Large intestine (tissue), 3 donors: ENCODE measurements at regions not wholly inside any gene's neighbourhood (a gene's known extent, or its start where the extent isn't known, plus 50 kb on each side); places are given as distances from the start of the nearest gene placed in this dataset.
"Not testable (repeated sequence)": the region's sequence is repeated elsewhere in the genome, so short reads cannot be mapped to it uniquely, and the experiment has no call there.

ENCODE experiments used
- DNase-seq, 2 donors: peaks; one replicate each; pipeline versions ENCODE4 v3.0.0 to v3.0.0-alpha.2; 2013
- H3K27ac ChIP-seq: one replicate; pipeline ENCODE4 v1.5.1; 2013; ENCODE audit warnings: low read length
- H3K27me3 ChIP-seq: 2 replicates; pipeline ENCODE4 v1.6.1; 2013; ENCODE audit warnings: low read length; ENCODE audit not compliant: control insufficient read depth, insufficient read depth
- H3K36me3 ChIP-seq: 2 replicates; pipeline ENCODE4 v1.6.1; 2013; ENCODE audit warnings: low read length; ENCODE audit not compliant: control insufficient read depth, insufficient read depth
- H3K4me1 ChIP-seq: one replicate; pipeline ENCODE4 v1.6.1; 2013; ENCODE audit warnings: low read length; ENCODE audit not compliant: control insufficient read depth, insufficient read depth
- H3K4me3 ChIP-seq: one replicate; pipeline ENCODE4 v1.5.1; 2013; ENCODE audit warnings: low read length
- H3K9me3 ChIP-seq: one replicate; pipeline ENCODE4 v1.6.1; 2013; ENCODE audit warnings: mild to moderate bottlenecking, low read depth, low read length, moderate library complexity; ENCODE audit not compliant: control insufficient read depth
- WGBS: methylation state at CpG from one replicate; pipeline ENCODE4 v1.1.5; 2013; ENCODE audit warnings: low lambda C conversion rate; ENCODE audit not compliant: insufficient coverage; 5-methylcytosine and 5-hydroxymethylcytosine counted together

DNA sequence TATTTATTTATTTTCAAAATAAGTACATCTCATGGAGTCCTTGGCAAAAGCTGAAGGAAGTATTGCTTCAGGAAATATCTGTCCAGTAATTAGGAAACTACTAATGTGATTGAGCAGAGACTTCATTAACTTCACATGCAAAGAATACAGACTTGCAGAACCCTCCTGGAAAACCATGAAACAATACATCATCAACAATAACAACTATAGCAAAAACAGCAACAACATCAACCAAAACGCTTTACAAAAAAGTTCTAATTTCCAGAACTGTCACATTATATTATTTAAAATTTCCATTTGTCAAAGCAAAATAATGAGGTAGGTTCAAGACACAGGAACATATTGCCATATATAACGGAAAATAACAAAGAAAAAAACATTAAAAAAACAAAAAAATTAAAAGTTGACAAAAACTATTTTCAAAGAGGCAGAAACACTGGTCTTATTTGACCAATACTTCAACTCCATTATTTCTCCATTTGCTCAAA, 79.8 kb upstream of the TOP3B start:
- Histone ChIP-seq H3K9me3 (no peaks in the 10 kb centered on the region), H3K27me3 (no peaks in the 10 kb centered on the region), H3K36me3 (no peaks in the 10 kb centered on the region), H3K4me1 (peaks cover 20% of the 10 kb centered on the region), H3K27ac (no peak overlapping the region), H3K4me3 (no peak overlapping the region)
- no peak for DNase-seq
- 78% methylated on average over 1 of the region's 2 CpGs for WGBS

- Histone ChIP-seq H3K4me1 (peaks cover 20% of the 10 kb centered on the region), H3K9me3 (no peaks in the 10 kb centered on the region), H3K36me3 (no peaks in the 10 kb centered on the region), H3K4me3 (no peak overlapping the region), H3K27me3 (no peaks in the 10 kb centered on the region), H3K27ac (peak overlapping the region; percentile 5)
- WGBS: 0% methylated on average over 1 of the region's 11 CpGs
- DNase-seq: peak; percentile 31 to 52
These were observed 78.8 kb upstream of the TOP3B start for GRCh38 chr22:22061085-22062077.

DNA sequence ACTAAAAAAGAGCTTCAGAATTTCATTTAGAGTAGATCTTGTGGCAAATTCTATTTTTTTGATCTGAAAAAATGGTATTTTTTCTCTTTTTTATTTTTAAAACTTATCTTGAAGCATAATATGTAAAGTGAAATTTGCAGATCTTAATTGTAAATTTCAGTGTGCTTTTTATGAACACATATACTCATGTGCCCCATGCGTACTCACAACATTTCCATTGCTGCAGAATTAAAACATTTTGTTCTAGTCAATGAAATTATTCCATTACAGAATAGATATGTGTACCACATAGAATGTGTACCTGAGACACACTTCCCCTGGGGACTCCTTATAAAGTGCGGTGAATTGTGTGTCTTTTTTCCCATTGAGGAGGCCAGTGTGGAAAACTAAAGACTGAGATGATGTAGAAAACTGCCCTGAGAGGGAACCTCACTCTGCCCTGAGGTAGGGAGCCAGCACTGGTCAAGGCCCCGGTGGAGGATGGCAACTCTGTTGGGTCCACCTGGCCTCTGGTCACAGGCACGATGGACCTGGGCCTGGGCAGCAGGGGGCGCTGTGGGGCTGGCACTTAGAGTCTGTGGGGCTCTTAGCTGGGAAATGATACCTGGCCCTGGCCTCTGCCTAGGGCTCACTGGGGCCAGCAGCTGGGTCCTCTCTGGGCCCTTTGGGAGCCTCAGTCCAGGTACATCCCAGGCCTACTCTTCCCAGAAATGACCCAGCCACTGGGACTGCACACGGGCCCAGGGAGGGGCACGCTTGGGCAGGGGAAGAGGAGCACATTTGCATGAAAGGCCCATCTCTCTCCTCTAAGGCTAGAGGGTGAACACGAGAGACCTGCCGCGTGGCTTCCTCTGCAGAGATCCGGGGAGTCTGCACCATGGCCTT, 77.9 kb upstream of the TOP3B start:
- Histone ChIP-seq H3K36me3 (no peaks in the 10 kb centered on the region), H3K9me3 (no peaks in the 10 kb centered on the region), H3K27ac (no peak overlapping the region), H3K4me1 (peaks cover 20% of the 10 kb centered on the region), H3K4me3 (no peak overlapping the region), H3K27me3 (no peaks in the 10 kb centered on the region)
- WGBS: no CpG with 5 or more reads among the region's 11 CpGs
- DNase-seq: peak in 1 of 2 donors; percentile 22

GRCh38 chr22:22059291-22060002, 76.9 kb upstream of the TOP3B start:
- Histone ChIP-seq H3K27ac (peak overlapping the region; percentile 71), H3K9me3 (no peaks in the 10 kb centered on the region), H3K4me1 (peaks cover 20% of the 10 kb centered on the region), H3K27me3 (no peaks in the 10 kb centered on the region), H3K36me3 (no peaks in the 10 kb centered on the region), H3K4me3 (no peak overlapping the region)
- DNase-seq: no peak
- no CpG with 5 or more reads among the region's 3 CpGs for WGBS

DNA sequence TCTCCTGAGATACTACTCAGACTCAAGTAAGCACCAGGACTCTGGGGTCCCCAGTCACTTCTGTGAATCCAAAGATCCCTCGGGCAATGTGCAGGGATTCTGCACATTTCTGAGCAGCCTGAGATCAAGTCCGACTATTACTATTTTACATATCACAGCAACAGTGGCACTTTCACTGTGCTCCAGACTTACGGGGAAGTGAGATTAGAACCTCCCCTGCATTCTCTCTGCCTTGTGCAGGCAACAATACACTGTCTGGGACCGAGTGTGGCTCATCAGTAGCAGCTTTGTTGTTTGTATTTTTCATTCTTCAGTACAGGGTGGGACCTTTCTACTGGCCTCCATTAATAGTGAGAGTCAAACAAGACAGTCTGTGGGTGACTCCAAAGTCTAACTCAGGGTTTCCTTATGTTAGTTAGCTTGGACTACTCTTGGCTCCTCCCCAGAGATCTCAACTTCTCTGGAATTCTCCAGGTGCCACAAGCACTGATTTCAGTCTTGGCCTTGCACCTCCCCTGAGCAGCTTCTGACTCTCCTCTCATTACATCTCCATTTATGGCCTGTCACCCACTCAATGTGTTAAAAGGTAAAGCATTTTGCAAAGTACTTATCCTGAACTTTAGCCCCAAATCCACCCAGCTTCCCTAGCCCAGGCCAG, 76.2 kb upstream of the TOP3B start:
- WGBS: no CpG with 5 or more reads among the region's 4 CpGs
- no peaks in the 10 kb centered on the region for H3K27me3 ChIP-seq
- DNase-seq: peak; percentile 44 to 67
- peaks cover 20% of the 10 kb centered on the region for H3K4me1 ChIP-seq
- no peaks in the 10 kb centered on the region for H3K9me3 ChIP-seq
- H3K4me3 ChIP-seq: no peak overlapping the region
- peak overlapping the region; percentile 71 for H3K27ac ChIP-seq
- no peaks in the 10 kb centered on the region for H3K36me3 ChIP-seq

DNA sequence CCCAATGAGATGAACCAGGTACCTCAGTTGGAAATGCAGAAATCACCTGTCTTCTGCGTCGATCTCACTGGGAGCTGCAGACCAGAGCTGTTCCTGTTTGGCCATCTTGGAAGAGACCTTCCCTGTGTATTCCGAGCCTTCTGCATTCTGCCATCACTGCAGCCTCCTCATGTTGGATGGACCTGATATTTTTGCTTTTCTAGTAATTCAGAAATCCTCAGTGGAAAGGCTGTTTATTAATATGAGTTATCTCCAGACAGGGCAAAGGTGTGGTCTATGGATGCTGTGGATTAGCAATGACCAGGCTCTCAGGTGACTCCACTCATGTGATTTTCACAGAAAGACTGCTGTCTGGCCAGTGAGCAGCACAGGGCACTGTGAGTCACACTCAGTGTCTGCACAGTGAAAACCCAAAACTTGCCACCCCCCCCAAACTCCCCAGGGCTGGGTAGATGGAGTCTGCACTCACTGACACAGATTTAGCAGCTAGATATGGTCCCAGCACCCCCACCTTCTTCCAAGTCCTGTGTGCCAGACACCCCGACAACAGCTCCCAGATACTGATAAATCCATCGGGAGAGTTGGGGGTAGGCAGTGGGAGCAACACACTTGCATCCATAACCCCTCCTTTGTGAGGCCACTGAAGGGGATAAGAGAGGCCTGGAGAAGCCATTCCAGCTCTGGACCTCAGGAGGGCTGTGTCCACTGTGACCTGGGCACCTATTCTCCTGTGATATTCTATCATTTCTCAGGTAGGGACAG, 75.2 kb upstream of the TOP3B start:
- H3K27me3 ChIP-seq: no peaks in the 10 kb centered on the region
- WGBS: no CpG with 5 or more reads among the region's 5 CpGs
- peak; percentile 59 to 64 for DNase-seq

GRCh38 chr22:22056809-22057594, 74.4 kb upstream of the TOP3B start:
- not testable (repeated sequence) for H3K36me3 ChIP-seq, DNase-seq, H3K4me3 ChIP-seq, H3K9me3 ChIP-seq, H3K27me3 ChIP-seq, H3K27ac ChIP-seq
- no CpG with 5 or more reads among the region's 14 CpGs for WGBS
- peaks cover 20% of the 10 kb centered on the region for H3K4me1 ChIP-seq

More for the DNA sequence above, 75.2 kb upstream of the TOP3B start:
- H3K4me1 ChIP-seq: peaks cover 20% of the 10 kb centered on the region
- H3K27ac ChIP-seq: peak overlapping the region; percentile 71
- H3K9me3 ChIP-seq: no peaks in the 10 kb centered on the region
- H3K36me3 ChIP-seq: no peaks in the 10 kb centered on the region
- H3K4me3 ChIP-seq: no peak overlapping the region

DNA sequence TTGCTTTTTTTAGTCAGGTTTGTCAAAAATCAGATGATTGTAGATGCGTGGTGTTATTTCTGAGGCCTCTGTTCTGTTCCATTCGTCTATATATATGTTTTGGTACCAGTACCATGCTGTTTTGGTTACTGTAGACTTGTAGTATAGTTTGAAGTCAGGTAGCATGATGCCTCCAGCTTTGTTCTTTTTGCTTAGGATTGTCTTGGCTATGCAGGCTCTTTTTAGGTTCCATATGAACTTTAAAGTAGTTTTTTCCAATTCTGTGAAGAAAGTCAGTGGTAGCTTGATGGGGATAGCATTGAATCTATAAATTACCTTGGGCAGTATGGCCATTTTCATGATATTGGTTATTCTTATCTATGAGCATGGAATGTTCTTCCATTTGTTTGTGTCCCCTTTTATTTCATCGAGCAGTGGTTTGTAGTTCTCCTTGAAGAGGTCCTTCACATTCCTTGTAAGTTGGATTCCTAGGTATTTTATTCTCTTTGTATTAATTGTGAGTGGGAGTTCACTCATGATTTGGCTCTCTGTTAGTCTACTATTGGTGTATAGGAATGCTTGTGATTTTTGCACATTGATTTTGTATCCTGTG, 70.1 kb upstream of the TOP3B start:
- not testable (repeated sequence) for H3K36me3 ChIP-seq, DNase-seq, H3K9me3 ChIP-seq, H3K27ac ChIP-seq, H3K4me1 ChIP-seq, H3K27me3 ChIP-seq, H3K4me3 ChIP-seq
- no CpG with 5 or more reads among the region's 3 CpGs for WGBS
